ENCODE measurements at regions not wholly inside any gene's neighbourhood (a gene's known extent, or its start where the extent isn't known, plus 50 kb on each side); places are given as distances from the start of the nearest gene placed in this dataset.

DNA sequence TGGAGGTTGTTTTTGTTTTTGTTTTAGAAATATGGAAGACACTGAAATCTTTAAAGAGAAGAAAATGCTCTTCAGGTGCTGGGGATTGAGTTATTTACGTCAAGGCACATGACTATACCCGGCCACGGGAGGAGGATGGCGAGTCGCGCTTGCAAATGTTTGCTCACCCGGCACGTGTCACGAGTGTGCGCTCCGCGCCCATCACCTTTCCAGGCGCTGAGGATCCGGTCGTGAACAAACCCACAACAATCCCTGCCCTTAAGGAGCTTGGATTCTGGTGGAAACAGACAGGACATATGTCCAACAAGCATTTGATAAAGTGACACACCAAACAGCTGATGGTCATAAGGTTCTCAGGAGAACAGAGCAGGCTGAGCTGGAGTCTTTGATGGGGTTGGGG is 715.5 kb downstream of the BRD1 start:
- no peak for DNase-seq

DNA sequence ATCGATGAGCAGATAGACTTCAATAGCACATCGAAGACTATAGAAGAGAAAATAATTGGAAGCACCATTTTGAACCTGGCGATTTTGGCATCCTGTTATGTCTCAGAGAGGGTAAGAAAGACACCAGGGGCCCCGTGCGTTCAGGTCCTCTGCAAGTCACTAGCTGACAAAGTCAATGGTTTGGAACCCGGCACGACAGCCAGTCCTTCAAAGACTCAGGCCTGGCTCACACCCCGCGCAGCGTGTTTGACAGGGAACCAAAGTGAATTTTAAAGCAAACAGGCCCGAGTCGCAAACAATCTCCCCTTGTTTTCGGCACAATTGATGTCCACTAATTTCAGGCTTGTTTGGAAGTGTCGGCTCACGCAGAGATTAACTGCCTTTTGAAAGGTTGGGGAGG is 716.6 kb downstream of the BRD1 start:
- no peak for DNase-seq

GRCh38 chr22:49108636-49109315 is 718.9 kb downstream of the BRD1 start:
- no peak for DNase-seq

GRCh38 chr22:49107961-49108530 is 719.6 kb downstream of the BRD1 start:
- no peak for DNase-seq

DNA sequence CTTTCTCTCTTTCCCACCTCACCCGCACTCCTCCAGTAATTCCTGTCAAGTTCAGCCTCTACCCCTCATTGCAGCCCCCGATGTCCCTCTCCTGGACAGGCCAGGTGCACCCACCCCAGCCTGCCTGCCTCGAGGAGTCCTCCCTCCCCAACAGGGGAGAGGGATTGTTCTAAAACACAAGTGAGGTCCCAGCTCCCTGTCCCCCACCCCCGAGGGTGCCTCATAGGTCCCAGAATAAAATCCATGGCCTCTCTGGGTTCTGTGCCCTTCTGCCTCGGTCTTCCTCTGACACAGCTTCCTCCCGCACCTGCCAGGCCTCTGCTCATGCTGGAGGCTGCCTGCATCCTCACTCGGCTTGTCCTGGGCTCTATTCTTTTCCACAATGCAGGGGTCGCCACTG is 720.1 kb downstream of the BRD1 start:
- no peak for DNase-seq

DNA sequence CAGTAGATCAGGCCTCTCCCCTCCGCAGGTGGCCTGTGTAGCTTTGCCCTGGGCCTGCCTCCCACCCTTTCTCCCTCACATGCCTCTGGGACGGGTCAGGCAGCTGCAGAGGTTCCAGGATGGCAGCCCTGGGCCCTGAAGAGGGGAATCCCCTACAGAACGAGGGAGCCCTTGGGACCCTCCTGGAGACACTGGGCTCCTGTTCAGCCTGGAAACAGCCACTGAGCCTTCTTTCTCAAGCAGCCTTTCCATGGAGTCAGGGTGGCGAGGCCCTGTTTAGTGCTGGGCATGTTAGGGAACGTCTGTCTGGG is 720.9 kb downstream of the BRD1 start:
- no peak for DNase-seq

GRCh38 chr22:49106096-49106841 is 721.4 kb downstream of the BRD1 start:
- DNase-seq: no peak

DNA sequence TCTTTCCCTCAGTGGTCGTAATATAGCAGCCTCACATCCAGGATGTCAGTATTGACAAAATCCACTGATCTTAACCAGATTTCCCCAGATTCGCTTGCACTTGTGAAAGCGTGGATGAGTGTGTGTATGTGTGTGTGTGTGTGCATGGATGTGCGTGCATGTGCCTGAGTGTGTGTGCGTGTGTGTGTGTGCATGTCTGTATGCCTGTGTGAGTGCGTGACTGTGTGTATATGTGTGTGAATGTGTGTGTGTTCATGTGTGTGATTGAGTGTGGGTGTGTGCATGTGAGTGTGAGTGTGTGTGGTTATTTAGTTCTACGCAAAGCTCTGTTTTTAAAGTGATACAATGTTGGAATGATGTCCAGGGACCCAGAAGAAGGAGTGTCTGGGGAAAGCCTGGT is 723.2 kb downstream of the BRD1 start:
- no peak for DNase-seq

DNA sequence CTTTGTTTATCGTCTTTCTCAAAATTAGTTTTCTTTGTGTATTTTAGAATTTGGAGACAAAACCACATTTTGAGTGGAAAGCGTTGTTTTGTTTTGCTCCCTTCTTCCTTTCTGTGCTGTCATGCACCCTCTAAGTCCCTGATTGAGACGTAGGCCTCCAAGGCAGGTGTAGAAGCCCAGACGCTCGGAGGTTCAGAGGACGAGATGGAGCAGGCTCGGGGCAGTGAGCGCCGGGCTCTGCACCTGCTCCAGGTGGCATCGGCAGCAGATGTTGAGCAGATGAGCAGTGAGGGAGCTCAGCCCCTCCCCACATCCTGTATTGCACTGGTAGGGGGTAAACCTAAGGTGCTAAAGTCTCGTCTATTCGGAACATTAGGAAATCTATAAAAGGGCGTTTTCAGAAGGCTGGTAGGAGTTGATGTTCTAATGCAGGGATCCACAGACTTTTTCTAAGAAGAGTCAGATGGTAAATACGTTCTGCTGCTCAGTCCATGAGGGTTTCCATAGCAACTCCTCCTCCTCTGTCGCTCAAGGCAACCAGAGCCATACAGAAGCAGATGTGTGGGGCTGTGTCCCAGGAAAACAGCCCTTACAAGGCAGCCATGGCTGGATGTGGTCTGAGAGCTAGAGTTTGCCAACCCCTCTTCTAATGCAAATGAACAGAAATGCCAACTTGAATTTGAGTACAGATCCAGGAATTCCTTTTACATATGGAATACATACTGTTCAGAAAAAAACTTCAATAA is 724.2 kb downstream of the BRD1 start:
- no peak for DNase-seq

GRCh38 chr22:49102367-49102766 is 725.3 kb downstream of the BRD1 start:
- no peak for DNase-seq

GRCh38 chr22:49101873-49102272 is 725.8 kb downstream of the BRD1 start:
- DNase-seq: no peak

DNA sequence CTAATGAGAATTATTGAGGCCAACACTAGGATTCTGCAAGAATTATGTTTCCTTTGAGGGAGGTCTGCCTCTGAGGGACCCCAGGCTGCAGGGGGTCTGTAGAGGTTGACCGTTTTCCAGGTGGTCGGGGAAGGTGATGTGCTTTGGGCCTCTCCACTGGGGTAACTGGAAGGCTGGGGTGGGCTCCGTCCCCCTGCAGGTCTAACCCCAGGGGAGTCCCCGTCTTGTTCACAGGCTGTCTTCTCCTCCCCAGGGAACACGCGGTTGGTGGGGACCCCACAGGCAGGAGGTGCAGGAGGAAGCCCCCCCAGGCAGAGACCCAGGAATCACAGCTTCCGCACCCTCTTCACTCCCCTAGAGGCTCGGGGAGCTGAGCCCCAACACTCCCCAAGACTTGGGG is 726.4 kb downstream of the BRD1 start:
- no peak for DNase-seq

- no peak for DNase-seq
Measured at GRCh38 chr22:49100773-49101172, 726.9 kb downstream of the BRD1 start.

DNA sequence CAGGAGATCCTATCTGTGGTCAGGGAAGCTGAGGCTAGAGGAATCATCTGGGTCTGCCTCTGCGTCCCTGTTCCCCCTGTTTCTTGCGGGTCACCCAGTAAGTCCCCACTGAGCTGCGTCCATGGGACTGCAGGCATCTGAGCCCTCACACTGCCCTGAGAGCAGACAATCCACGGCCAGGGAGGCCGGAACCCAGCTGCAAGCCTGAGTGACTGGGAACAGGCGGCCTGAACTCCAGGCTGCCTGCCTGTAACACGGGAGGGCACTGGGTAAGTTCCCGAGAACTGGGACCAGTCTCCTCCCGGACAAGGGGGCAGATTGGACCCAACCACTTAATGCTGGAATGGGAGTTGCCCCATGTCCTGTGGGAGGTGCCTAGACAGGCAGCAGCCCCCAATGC is 727.4 kb downstream of the BRD1 start:
- DNase-seq: no peak

DNA sequence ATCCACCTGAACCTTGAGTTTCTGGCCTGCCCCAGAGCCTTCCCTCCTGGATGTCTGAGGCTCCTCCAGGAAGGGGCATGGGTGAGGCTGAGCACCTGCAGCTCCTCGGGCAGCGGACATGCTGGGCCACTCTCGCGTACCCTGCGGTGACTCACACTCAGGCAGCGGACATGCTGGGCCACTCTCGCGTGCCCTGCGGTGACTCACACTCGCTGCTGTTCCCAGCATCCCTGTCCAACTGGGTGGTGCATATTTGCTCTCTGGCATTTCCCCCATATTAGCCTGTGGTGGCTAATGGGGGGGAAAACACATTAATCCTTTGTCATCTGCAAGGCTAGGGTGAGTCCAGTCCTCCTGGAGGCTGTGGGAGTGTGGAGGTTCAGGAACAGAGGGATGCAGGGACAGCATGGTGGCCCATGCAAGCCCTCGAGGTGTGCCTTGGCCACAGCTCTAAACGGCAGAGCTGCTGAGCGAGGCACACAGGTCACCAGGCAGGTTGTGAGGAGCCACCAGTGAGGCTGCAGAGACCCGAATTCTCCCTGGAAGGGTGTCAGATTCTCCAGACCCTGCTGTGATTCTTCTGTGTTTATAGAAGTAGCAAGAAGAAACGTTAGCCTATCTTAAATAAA is 728.1 kb downstream of the BRD1 start:
- no peak for DNase-seq

- no peak for DNase-seq
Measured at GRCh38 chr22:49099089-49099488, 728.6 kb downstream of the BRD1 start.

DNA sequence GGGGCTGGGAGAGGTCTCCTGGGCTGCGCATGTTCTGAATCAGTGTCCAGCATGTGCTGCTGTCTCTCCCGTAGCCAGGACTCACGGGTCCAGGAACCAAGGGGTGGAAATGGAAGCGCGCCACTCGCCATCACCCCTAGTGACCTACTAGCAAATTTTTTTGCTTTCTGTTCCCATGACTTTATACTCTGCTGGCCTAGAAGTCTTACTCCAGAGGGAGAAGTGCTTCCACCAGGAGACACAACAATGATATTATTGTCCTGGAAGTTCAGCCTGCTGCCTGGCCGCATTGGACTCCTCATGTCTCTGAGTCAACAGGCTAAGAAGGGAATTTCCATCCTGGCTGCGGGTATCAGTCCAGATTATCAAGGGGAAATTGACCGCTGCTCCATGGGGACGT is 729.7 kb downstream of the BRD1 start:
- no peak for DNase-seq

DNA sequence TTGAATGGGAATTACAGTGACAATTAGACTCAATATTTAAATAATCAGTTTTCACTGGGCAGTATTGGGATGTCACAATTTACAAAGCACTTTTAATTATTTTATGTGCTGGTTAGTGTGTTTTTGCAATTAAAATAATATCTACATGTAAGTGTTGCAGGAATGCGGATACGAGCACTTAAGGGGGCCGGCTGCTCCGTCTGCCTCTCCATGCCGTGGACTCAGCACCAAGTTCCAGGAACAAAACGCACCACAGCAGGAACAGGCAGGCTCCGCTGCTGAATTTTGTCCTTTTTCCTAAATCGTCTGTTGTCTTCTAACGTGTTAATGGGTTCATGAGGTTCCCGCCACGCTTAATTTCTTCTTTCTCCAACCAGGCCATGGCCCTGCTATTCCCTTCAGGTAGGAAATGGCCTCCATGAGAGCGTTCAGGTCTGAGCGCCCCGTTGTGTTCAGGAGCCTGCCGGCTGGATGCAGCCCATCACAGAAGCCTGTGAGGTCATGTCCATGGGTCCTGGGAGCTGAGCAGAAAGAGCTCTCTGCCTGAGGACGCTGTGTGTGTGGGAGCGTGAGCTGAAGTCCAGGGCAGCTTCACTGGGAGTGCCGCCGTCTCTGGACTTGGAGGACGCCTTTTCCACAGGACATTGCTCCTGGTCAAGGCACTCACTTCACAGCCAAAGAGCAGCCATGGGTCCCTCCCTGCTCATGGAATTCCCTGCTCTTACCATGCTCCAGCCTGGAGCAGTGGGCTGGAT is 730.3 kb downstream of the BRD1 start:
- no peak for DNase-seq

DNA sequence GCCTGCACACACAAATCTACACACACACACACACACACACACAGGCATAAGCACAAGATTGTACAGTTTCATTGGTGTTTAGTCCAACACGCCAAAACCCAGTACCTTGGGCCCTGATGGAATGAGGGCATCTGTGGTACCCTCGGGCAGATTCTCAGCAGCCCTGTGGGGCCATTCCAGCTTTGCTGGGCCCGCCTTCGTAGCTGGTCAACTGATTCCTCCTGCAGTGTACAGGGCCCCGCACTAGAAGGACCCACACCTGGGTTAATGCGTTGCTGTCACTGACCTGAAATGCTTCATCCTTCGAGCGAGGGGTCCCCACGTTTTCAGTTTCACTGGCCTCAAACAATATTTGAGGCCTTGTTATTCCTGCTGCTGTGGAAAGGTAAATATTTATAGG is 731.2 kb downstream of the BRD1 start:
- DNase-seq: no peak

DNA sequence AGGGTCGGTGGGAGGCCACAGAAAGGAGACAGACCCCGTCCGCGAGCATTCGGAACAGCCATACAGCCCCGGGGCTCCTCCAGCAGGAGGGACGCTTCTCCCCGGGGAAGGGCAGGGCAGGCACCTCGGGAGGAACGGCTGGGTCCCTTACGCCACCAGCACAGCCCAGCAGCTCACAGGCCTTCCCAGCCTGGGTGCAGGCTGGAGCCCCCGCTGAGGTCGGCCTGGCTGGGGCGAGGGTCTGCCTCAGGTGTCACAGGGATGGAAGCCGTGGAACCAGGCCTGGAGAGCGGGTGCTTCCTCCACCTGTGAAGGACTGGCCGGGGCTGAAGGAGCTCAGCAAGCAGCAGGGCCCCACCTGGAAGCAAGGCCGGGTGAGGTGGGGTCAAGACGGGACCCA is 732.3 kb downstream of the BRD1 start:
- DNase-seq: no peak

DNA sequence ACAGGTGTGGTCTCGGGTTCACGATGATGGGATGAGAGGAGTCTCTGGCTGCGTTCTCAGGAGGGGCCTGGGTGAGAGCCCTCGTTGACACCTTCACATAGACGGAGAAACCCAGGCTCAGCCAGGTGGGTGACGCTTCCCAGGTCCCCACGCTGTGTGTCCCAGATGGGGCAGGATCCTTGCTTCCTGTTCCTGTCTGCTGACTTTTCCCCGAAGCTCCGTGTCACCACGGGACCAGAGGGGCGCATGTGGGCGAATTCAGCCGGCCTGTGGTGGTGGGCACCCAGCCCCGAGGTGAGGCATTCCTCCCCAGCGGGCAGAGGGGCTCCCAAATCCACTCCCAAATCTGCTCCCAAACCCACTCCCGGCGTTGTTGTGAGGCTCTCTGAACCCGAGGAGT is 732.8 kb downstream of the BRD1 start:
- no peak for DNase-seq

GRCh38 chr22:49094151-49094550 is 733.5 kb downstream of the BRD1 start:
- no peak for DNase-seq

Data from CD4-positive, alpha-beta T cell treated with Interleukin-1 beta for 1 hour (primary cell).